NCI-H748 (cell line): ENCODE measurements at regions not wholly inside any gene's neighbourhood (a gene's known extent, or its start where the extent isn't known, plus 50 kb on each side); places are given as distances from the start of the nearest gene placed in this dataset.
A peak's percentile ranks its signal among the peaks of the same experiment; 100 is the strongest.

ENCODE experiments used
- DNase-seq: peaks from one replicate; lab custom pipeline; 2025; ENCODE audit not compliant: unreplicated experiment; lab: John Stamatoyannopoulos, UW

GRCh38 chr12:107271523-107271922 lies 178.2 kb upstream of the CRY1 start:
- no peak for DNase-seq

- DNase-seq: no peak
Measured at GRCh38 chr12:107275530-107275929, 182.2 kb upstream of the CRY1 start.

- DNase-seq: no peak
Measured at GRCh38 chr12:107277855-107278254, 184.5 kb upstream of the CRY1 start.

- DNase-seq: no peak
Measured at GRCh38 chr12:107282628-107283027, 189.3 kb upstream of the CRY1 start.

- no peak for DNase-seq
Measured at GRCh38 chr12:107283652-107284051, 190.3 kb upstream of the CRY1 start.

GRCh38 chr12:107284692-107285091 lies 191.3 kb upstream of the CRY1 start:
- DNase-seq: no peak

- DNase-seq: no peak
Measured at GRCh38 chr12:107287436-107288413, 194.4 kb upstream of the CRY1 start.

- DNase-seq: no peak
Measured at GRCh38 chr12:107288414-107289127, 195.2 kb upstream of the CRY1 start.

GRCh38 chr12:107291018-107291417 lies 197.7 kb upstream of the CRY1 start:
- DNase-seq: no peak

GRCh38 chr12:107296681-107297089 lies 203.3 kb upstream of the CRY1 start:
- DNase-seq: no peak

GRCh38 chr12:107302649-107303341 lies 209.4 kb upstream of the CRY1 start:
- DNase-seq: no peak

GRCh38 chr12:107304588-107305532 lies 211.5 kb upstream of the CRY1 start:
- no peak for DNase-seq

GRCh38 chr12:107306141-107306659 lies 212.9 kb upstream of the CRY1 start:
- no peak for DNase-seq

GRCh38 chr12:107308310-107308709 lies 215.0 kb upstream of the CRY1 start:
- DNase-seq: no peak

- no peak for DNase-seq
Measured at GRCh38 chr12:107309020-107309419, 215.7 kb upstream of the CRY1 start.

- no peak for DNase-seq
Measured at GRCh38 chr12:107310621-107311020, 217.3 kb upstream of the CRY1 start.

GRCh38 chr12:107311682-107312081 lies 218.3 kb upstream of the CRY1 start:
- no peak for DNase-seq

GRCh38 chr12:107317751-107318555 lies 224.6 kb upstream of the CRY1 start:
- peak; percentile 97 for DNase-seq

GRCh38 chr12:107318556-107318805 lies 225.1 kb upstream of the CRY1 start:
- no peak for DNase-seq
